NB4 (cell line): ENCODE measurements at regions not wholly inside any gene's neighbourhood (a gene's known extent, or its start where the extent isn't known, plus 50 kb on each side); places are given as distances from the start of the nearest gene placed in this dataset.

Experiments
- POLR2A ChIP-seq: IDR thresholded peaks from 2 replicates; pipeline ENCODE4 v1.6.1; 2011; ENCODE audit warnings: mild to moderate bottlenecking; ENCODE audit not compliant: insufficient read length; ENCODE audit errors: extremely low read depth
- TF ChIP-seq, protein P1 (sequence below): IDR thresholded peaks from one replicate; pipeline ENCODE4 v1.5.1; 2012; ENCODE audit warnings: low read depth, low read length
- TF ChIP-seq, protein P2 (sequence below): IDR thresholded peaks from 2 replicates; pipeline ENCODE4 v1.6.1; 2011; ENCODE audit warnings: low read depth, low read length

DNA sequence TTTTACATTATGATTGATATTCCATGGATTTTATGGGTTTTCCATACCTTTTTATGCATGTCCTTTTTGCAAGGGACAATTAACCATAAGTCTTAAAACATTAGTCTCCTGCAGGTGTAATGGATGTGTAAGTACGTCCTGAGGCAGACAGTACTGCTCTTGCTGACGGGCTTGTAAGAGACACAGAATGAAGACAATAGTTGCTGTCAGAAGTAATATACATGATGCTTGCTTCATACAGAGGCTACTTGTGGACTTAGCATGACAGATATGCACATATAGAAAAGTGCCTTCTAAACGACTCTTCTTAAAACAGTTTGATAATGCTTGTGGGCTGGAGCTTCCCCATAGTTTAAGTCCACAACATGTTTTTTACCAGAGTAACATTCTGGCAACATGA, 182.7 kb downstream of the SPATA31D1 start:
- TF ChIP-seq, protein P1, sequence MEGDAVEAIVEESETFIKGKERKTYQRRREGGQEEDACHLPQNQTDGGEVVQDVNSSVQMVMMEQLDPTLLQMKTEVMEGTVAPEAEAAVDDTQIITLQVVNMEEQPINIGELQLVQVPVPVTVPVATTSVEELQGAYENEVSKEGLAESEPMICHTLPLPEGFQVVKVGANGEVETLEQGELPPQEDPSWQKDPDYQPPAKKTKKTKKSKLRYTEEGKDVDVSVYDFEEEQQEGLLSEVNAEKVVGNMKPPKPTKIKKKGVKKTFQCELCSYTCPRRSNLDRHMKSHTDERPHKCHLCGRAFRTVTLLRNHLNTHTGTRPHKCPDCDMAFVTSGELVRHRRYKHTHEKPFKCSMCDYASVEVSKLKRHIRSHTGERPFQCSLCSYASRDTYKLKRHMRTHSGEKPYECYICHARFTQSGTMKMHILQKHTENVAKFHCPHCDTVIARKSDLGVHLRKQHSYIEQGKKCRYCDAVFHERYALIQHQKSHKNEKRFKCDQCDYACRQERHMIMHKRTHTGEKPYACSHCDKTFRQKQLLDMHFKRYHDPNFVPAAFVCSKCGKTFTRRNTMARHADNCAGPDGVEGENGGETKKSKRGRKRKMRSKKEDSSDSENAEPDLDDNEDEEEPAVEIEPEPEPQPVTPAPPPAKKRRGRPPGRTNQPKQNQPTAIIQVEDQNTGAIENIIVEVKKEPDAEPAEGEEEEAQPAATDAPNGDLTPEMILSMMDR, result no peak
- no peak for TF ChIP-seq POLR2A
- TF ChIP-seq, protein P2, sequence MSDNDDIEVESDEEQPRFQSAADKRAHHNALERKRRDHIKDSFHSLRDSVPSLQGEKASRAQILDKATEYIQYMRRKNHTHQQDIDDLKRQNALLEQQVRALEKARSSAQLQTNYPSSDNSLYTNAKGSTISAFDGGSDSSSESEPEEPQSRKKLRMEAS, result no peak
